Astrocyte (in vitro differentiated cells and primary cell): ENCODE measurements at regions not wholly inside any gene's neighbourhood (a gene's known extent, or its start where the extent isn't known, plus 50 kb on each side); places are given as distances from the start of the nearest gene placed in this dataset.

Experiments used
- CTCF ChIP-seq: IDR thresholded peaks from 2 replicates; pipeline ENCODE4 v1.5.1; 2011; ENCODE audit warnings: low read depth, mild to moderate bottlenecking, inconsistent platforms, low read length, moderate library complexity; ENCODE audit not compliant: insufficient read depth
- EZH2 ChIP-seq: IDR thresholded peaks from 2 replicates; pipeline ENCODE4 v1.6.1; 2012; ENCODE audit warnings: mild to moderate bottlenecking, low read length, inconsistent platforms; ENCODE audit not compliant: insufficient read depth

GRCh38 chr12:128073937-128074336 lies 193.0 kb upstream of the TMEM132C start:
- TF ChIP-seq EZH2 (no peak), CTCF (no peak)
